ENCODE measurements at regions not wholly inside any gene's neighbourhood (a gene's known extent, or its start where the extent isn't known, plus 50 kb on each side); places are given as distances from the start of the nearest gene placed in this dataset.
"Not testable (repeated sequence)": the region's sequence is repeated elsewhere in the genome, so short reads cannot be mapped to it uniquely, and the experiment has no call there.

DNA sequence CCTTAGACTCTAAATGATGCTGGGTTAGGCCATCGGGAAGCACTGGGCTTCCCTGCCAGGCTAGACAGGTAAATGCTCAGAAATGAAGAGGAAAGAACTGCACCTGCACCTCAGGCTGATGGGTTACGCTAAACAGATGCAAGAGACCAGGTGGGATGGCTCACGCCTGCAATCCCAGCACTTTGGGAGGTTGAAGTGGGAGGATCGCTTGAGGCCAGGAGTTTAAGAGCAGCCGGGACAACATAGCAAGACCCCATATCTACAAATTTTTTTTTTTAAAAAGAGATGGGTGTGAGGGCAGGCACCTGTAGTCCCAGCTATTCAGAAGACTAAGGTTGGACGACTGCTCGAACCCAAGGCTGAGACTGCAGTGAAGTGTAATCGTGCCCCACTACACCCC, 634.7 kb downstream of the UQCRFS1 start:
- Histone ChIP-seq H3K27ac (no peak overlapping the region), H3K36me3 (no peaks in the 10 kb centered on the region), H3K9me3 (no peaks in the 10 kb centered on the region), H3K4me1 (ENCODE audit: control insufficient read depth in 1 of 2, low read depth in 2 of 2) (no peaks in the 10 kb centered on the region), H3K27me3 (replicated peaks; ENCODE audit: insufficient read depth) (no peaks in the 10 kb centered on the region), H3K4me3 (no peak overlapping the region)
- DNase-seq (ENCODE audit: low spot score), result no peak
- no peak for ATAC-seq (ENCODE audit: insufficient number of reproducible peaks, low FRiP score, low read depth)
- TF ChIP-seq, protein P1, sequence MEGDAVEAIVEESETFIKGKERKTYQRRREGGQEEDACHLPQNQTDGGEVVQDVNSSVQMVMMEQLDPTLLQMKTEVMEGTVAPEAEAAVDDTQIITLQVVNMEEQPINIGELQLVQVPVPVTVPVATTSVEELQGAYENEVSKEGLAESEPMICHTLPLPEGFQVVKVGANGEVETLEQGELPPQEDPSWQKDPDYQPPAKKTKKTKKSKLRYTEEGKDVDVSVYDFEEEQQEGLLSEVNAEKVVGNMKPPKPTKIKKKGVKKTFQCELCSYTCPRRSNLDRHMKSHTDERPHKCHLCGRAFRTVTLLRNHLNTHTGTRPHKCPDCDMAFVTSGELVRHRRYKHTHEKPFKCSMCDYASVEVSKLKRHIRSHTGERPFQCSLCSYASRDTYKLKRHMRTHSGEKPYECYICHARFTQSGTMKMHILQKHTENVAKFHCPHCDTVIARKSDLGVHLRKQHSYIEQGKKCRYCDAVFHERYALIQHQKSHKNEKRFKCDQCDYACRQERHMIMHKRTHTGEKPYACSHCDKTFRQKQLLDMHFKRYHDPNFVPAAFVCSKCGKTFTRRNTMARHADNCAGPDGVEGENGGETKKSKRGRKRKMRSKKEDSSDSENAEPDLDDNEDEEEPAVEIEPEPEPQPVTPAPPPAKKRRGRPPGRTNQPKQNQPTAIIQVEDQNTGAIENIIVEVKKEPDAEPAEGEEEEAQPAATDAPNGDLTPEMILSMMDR (IDR thresholded peaks at IDR 0.05), result no peak

DNA sequence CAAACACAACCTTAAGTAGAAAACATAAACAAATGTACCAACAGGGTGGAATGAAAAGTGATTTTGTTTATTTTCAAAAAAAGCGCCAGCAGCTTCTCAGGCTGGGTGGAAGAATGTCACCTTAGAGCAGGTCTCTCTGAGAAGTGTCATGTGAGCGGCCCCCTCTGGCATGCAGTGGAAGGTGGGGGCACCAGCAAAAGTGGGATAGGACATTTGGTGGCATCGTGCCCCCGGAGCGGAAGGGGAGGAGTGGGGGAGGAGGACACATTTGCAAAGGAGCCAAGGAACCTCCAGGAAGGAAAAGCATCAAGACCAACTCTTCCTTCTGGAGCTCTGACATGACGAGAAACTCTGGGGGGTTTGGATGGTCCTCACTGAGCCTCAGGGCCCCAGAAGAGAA, 635.3 kb downstream of the UQCRFS1 start:
- H3K4me1 ChIP-seq (ENCODE audit: control insufficient read depth in 1 of 2, low read depth in 2 of 2), result no peaks in the 10 kb centered on the region
- H3K4me3 ChIP-seq, result no peak overlapping the region
- DNase-seq (ENCODE audit: low spot score) (no peak), ATAC-seq (ENCODE audit: insufficient number of reproducible peaks, low FRiP score, low read depth) (no peak)
- H3K9me3 ChIP-seq, result no peaks in the 10 kb centered on the region
- no peaks in the 10 kb centered on the region for H3K36me3 ChIP-seq
- H3K27ac ChIP-seq, result no peak overlapping the region
- TF ChIP-seq, protein P1 (IDR thresholded peaks at IDR 0.05), result no peak
- H3K27me3 ChIP-seq (replicated peaks; ENCODE audit: insufficient read depth), result no peaks in the 10 kb centered on the region

DNA sequence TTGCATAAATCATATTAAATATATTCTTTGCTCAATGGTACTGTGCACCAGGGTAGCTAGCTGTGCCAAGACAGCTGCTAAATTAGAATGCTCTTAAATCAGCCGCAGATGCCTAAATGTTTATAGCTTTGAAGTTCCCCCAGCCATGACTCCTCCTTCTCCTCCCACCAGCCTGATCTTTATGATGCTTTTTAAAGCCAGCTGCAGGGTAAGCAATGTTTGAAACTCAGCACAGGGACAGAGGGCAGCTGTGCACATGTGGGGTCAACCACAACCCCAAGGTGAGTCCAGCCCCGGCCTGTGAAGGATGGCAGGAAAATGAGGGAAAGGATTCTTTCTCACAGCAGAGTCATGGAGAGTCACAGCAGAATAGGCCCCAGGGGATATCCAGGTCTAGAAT, 635.7 kb downstream of the UQCRFS1 start:
- Histone ChIP-seq H3K36me3 (no peaks in the 10 kb centered on the region), H3K27me3 (replicated peaks; ENCODE audit: insufficient read depth) (no peaks in the 10 kb centered on the region), H3K4me3 (no peak overlapping the region), H3K27ac (no peak overlapping the region), H3K4me1 (ENCODE audit: control insufficient read depth in 1 of 2, low read depth in 2 of 2) (no peaks in the 10 kb centered on the region), H3K9me3 (no peaks in the 10 kb centered on the region)
- DNase-seq (ENCODE audit: low spot score), result no peak
- no peak for ATAC-seq (ENCODE audit: insufficient number of reproducible peaks, low FRiP score, low read depth)
- TF ChIP-seq, protein P1 (IDR thresholded peaks at IDR 0.05), result no peak

DNA sequence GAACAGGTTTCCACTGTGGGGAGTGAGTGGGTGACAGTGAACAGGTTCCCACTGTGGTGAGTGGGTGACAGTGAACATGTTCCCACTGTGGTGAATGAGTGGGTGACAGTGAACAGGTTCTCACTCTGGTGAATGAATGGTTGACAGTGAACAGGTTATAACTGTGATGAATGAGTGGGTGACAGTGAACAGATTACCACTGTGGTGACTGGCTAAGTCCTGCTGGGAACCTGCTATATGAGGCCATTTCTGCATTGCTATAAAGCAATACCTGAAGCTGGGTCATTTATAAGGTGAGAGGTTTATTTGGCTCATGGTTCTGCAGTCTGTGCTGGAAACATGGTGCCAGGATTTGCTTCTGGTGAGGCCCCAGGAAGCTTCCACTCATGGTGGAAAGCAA, 637.1 kb downstream of the UQCRFS1 start:
- TF ChIP-seq, protein P1 (IDR thresholded peaks at IDR 0.05), result no peak
- H3K4me1 ChIP-seq (ENCODE audit: control insufficient read depth in 1 of 2, low read depth in 2 of 2), result no peaks in the 10 kb centered on the region
- no peaks in the 10 kb centered on the region for H3K9me3 ChIP-seq
- H3K4me3 ChIP-seq, result no peak overlapping the region
- DNase-seq (ENCODE audit: low spot score), result no peak
- H3K27ac ChIP-seq, result no peak overlapping the region
- H3K27me3 ChIP-seq (replicated peaks; ENCODE audit: insufficient read depth), result no peaks in the 10 kb centered on the region
- H3K36me3 ChIP-seq, result no peaks in the 10 kb centered on the region
- no peak for ATAC-seq (ENCODE audit: insufficient number of reproducible peaks, low FRiP score, low read depth)

DNA sequence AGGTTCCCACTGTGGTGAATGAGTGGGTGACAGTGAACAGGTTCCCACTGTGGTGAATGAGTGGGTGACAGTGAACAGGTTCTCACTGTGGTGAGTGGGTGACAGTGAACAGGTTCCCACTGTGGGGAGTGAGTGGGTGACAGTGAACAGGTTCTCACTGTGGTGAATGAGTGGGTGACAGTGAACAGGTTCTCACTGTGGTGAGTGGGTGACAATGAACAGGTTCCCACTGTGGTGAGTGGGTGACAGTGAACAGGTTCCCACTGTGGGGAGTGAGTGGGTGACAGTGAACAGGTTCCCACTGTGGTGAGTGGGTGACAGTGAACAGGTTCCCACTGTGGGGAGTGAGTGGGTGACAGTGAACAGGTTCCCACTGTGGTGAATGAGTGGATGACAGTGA, 637.6 kb downstream of the UQCRFS1 start:
- not testable (repeated sequence) for H3K9me3 ChIP-seq; ATAC-seq (ENCODE audit: insufficient number of reproducible peaks, low FRiP score, low read depth); H3K36me3 ChIP-seq; H3K27me3 ChIP-seq (replicated peaks; ENCODE audit: insufficient read depth); H3K4me3 ChIP-seq; H3K4me1 ChIP-seq (ENCODE audit: control insufficient read depth in 1 of 2, low read depth in 2 of 2); H3K27ac ChIP-seq; DNase-seq (ENCODE audit: low spot score)

DNA sequence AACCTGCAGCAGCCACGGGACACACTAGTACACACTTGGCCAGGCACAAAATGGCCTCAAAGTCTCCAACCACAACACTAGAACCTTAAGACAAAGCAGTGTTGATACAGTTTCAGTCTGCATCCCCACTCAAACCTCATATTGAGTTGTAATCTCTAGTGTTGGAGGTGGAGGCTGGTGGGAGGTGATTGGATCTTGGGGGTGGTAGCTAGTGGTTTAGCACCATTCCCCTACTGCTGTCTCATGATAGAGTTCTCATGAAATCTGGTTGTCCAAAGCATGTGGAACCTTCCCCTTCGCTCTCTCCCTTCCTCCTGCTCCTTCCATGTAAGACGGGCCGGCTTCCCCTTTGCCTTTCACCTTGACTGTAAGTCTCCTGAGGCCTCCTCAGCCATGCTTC, 638.7 kb downstream of the UQCRFS1 start:
- no peak for ATAC-seq (ENCODE audit: insufficient number of reproducible peaks, low FRiP score, low read depth)

More for the DNA sequence above, 638.7 kb downstream of the UQCRFS1 start:
- TF ChIP-seq, protein P1 (IDR thresholded peaks at IDR 0.05), result no peak
- Histone ChIP-seq H3K4me1 (ENCODE audit: control insufficient read depth in 1 of 2, low read depth in 2 of 2) (no peaks in the 10 kb centered on the region), H3K4me3 (no peak overlapping the region), H3K9me3 (no peaks in the 10 kb centered on the region), H3K27ac (no peak overlapping the region), H3K36me3 (no peaks in the 10 kb centered on the region), H3K27me3 (replicated peaks; ENCODE audit: insufficient read depth) (no peaks in the 10 kb centered on the region)
- no peak for DNase-seq (ENCODE audit: low spot score)
